Dedifferentiated amniotic fluid mesenchymal stem cell (primary cell): ENCODE measurements at regions not wholly inside any gene's neighbourhood (a gene's known extent, or its start where the extent isn't known, plus 50 kb on each side); places are given as distances from the start of the nearest gene placed in this dataset.
"Not testable (repeated sequence)": the region's sequence is repeated elsewhere in the genome, so short reads cannot be mapped to it uniquely, and the experiment has no call there.

Experiments used
- DNase-seq: peaks from one replicate; pipeline ENCODE4 v3.0.0-alpha.2; 2016; ENCODE audit errors: extremely low spot score

GRCh38 chr1:229886636-229887035 lies 180.4 kb upstream of the GALNT2 start:
- no peak for DNase-seq

GRCh38 chr1:229887043-229887822 lies 179.8 kb upstream of the GALNT2 start:
- no peak for DNase-seq

- no peak for DNase-seq
Measured at GRCh38 chr1:229888157-229888556, 178.9 kb upstream of the GALNT2 start.

- no peak for DNase-seq
Measured at GRCh38 chr1:229888561-229889001, 178.5 kb upstream of the GALNT2 start.

- DNase-seq = no peak
Measured at GRCh38 chr1:229889031-229889517, 178.0 kb upstream of the GALNT2 start.

GRCh38 chr1:229891227-229891626 lies 175.8 kb upstream of the GALNT2 start:
- no peak for DNase-seq

GRCh38 chr1:229892515-229893117 lies 174.4 kb upstream of the GALNT2 start:
- DNase-seq = no peak

GRCh38 chr1:229893762-229894444 lies 173.1 kb upstream of the GALNT2 start:
- DNase-seq = no peak

- no peak for DNase-seq
Measured at GRCh38 chr1:229894532-229894931, 172.5 kb upstream of the GALNT2 start.

GRCh38 chr1:229895605-229896004 lies 171.4 kb upstream of the GALNT2 start:
- no peak for DNase-seq

- DNase-seq = no peak
Measured at GRCh38 chr1:229896306-229896705, 170.7 kb upstream of the GALNT2 start.

GRCh38 chr1:229896861-229897260 lies 170.2 kb upstream of the GALNT2 start:
- no peak for DNase-seq

- DNase-seq = no peak
Measured at GRCh38 chr1:229897501-229897900, 169.5 kb upstream of the GALNT2 start.

GRCh38 chr1:229900220-229900619 lies 166.8 kb upstream of the GALNT2 start:
- no peak for DNase-seq

- no peak for DNase-seq
Measured at GRCh38 chr1:229905031-229905545, 161.9 kb upstream of the GALNT2 start.

GRCh38 chr1:229905652-229906051 lies 161.4 kb upstream of the GALNT2 start:
- no peak for DNase-seq

- DNase-seq = no peak
Measured at GRCh38 chr1:229907884-229908638, 159.0 kb upstream of the GALNT2 start.

GRCh38 chr1:229908689-229909088 lies 158.3 kb upstream of the GALNT2 start:
- no peak for DNase-seq

GRCh38 chr1:229913489-229913888 lies 153.5 kb upstream of the GALNT2 start:
- DNase-seq = no peak

- not testable (repeated sequence) for DNase-seq
Measured at GRCh38 chr1:229919488-229919887, 147.6 kb upstream of the GALNT2 start.

- DNase-seq = no peak
Measured at GRCh38 chr1:229920683-229921082, 146.4 kb upstream of the GALNT2 start.

GRCh38 chr1:229922249-229922648 lies 144.8 kb upstream of the GALNT2 start:
- DNase-seq = no peak
